Cardiac muscle cell (in vitro differentiated cells and primary cell): ENCODE measurements at regions not wholly inside any gene's neighbourhood (a gene's known extent, or its start where the extent isn't known, plus 50 kb on each side); places are given as distances from the start of the nearest gene placed in this dataset.

Experiments used
- DNase-seq, 2 donors: peaks; one replicate each; pipeline versions ENCODE4 v3.0.0 to v3.0.0-alpha.2; 2010 to 2017; ENCODE audit warnings: low read depth in 1 of 2, low spot score in 1 of 2
- H3K27ac ChIP-seq: fragments of 200-600 bp; sonication (generic); 2 replicates; pipeline ENCODE4 v1.5.1; 2016
- H3K27me3 ChIP-seq: fragments of 200-600 bp; sonication (generic); 2 replicates; pipeline ENCODE4 v1.6.0; 2016; ENCODE audit warnings: control low read depth
- H3K36me3 ChIP-seq: fragments of 200-600 bp; sonication (generic); 2 replicates; pipeline ENCODE4 v1.5.1; 2016; ENCODE audit warnings: control low read depth
- H3K4me1 ChIP-seq: fragments of 200-600 bp; sonication (generic); 2 replicates; pipeline ENCODE4 v1.8.1; 2017; ENCODE audit warnings: low read depth, mild to moderate bottlenecking, mixed run types
- H3K4me3 ChIP-seq: fragments of 200-600 bp; sonication (generic); 2 replicates; pipeline ENCODE4 v1.5.1; 2016; ENCODE audit warnings: mild to moderate bottlenecking
- H3K9me3 ChIP-seq: fragments of 200-600 bp; sonication (generic); 2 replicates; pipeline ENCODE4 v1.5.1; 2017; ENCODE audit warnings: low read depth, mild to moderate bottlenecking, control low read depth
- CTCF ChIP-seq: IDR thresholded peaks from 2 replicates; pipeline ENCODE4 v1.5.1; 2012; ENCODE audit warnings: low read depth, mild to moderate bottlenecking, low read length

GRCh38 chr12:107228076-107228475, 134.7 kb upstream of the CRY1 start:
- TF ChIP-seq CTCF, result no peak
- Histone ChIP-seq H3K36me3 (no peaks in the 10 kb centered on the region), H3K27ac (no peak overlapping the region), H3K4me3 (no peak overlapping the region), H3K4me1 (no peaks in the 10 kb centered on the region), H3K27me3 (no peaks in the 10 kb centered on the region), H3K9me3 (no peaks in the 10 kb centered on the region)
- DNase-seq, result no peak

GRCh38 chr12:107229827-107230226, 136.5 kb upstream of the CRY1 start:
- H3K9me3 ChIP-seq, result no peaks in the 10 kb centered on the region
- H3K4me3 ChIP-seq, result no peak overlapping the region
- H3K27ac ChIP-seq, result no peak overlapping the region
- H3K27me3 ChIP-seq, result peaks cover under 1% of the 10 kb centered on the region
- no peak for DNase-seq
- H3K36me3 ChIP-seq, result no peaks in the 10 kb centered on the region
- H3K4me1 ChIP-seq, result no peaks in the 10 kb centered on the region
- TF ChIP-seq CTCF, result no peak

- no peaks in the 10 kb centered on the region for H3K36me3 ChIP-seq
- H3K9me3 ChIP-seq, result no peaks in the 10 kb centered on the region
- H3K4me1 ChIP-seq, result no peaks in the 10 kb centered on the region
- H3K4me3 ChIP-seq, result no peak overlapping the region
- H3K27ac ChIP-seq, result no peak overlapping the region
- TF ChIP-seq CTCF, result no peak
- H3K27me3 ChIP-seq, result peaks cover 2% of the 10 kb centered on the region
- DNase-seq, result no peak
Measured at GRCh38 chr12:107231303-107231702, 138.0 kb upstream of the CRY1 start.

GRCh38 chr12:107233551-107233950, 140.2 kb upstream of the CRY1 start:
- no peak overlapping the region for H3K27ac ChIP-seq
- no peak overlapping the region for H3K4me3 ChIP-seq
- no peak for DNase-seq
- H3K9me3 ChIP-seq, result no peaks in the 10 kb centered on the region
- H3K4me1 ChIP-seq, result no peaks in the 10 kb centered on the region
- no peak for TF ChIP-seq CTCF
- H3K36me3 ChIP-seq, result no peaks in the 10 kb centered on the region
- H3K27me3 ChIP-seq, result peaks cover 2% of the 10 kb centered on the region

- Histone ChIP-seq H3K36me3 (no peaks in the 10 kb centered on the region), H3K4me1 (no peaks in the 10 kb centered on the region), H3K9me3 (no peaks in the 10 kb centered on the region), H3K4me3 (no peak overlapping the region), H3K27me3 (peaks cover 2% of the 10 kb centered on the region), H3K27ac (no peak overlapping the region)
- no peak for TF ChIP-seq CTCF
- DNase-seq, result no peak
Measured at GRCh38 chr12:107235600-107235999, 142.3 kb upstream of the CRY1 start.
